NCI-H1694 (cell line): ENCODE measurements at regions not wholly inside any gene's neighbourhood (a gene's known extent, or its start where the extent isn't known, plus 50 kb on each side); places are given as distances from the start of the nearest gene placed in this dataset.

Source experiments
- DNase-seq: peaks from one replicate; lab custom pipeline; 2025; lab: John Stamatoyannopoulos, UW

GRCh38 chr14:84197704-84198103 lies 1332.2 kb upstream of the FLRT2 start:
- no peak for DNase-seq

- DNase-seq = no peak
Measured at GRCh38 chr14:84202486-84202885, 1327.5 kb upstream of the FLRT2 start.

DNA sequence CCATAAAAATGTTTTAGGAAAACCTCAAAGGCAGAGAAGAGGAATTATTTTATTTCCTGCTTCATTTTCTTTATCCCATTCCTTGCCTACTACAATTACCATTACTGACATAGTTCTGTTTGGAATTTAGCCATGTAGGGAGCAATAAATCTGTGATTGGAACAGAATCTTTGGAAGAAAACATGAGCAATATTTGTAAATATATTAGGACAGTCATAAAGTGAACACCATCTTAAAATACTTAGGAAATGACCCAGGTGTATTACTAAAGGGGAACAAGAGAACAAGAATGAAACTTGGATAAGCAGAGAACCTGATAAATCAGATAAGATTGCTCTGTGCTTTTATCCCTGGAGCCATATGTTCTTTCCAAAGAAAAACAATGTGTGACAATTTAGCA lies 1326.0 kb upstream of the FLRT2 start:
- no peak for DNase-seq

GRCh38 chr14:84208451-84208850 lies 1321.5 kb upstream of the FLRT2 start:
- DNase-seq = no peak

GRCh38 chr14:84209031-84209430 lies 1320.9 kb upstream of the FLRT2 start:
- no peak for DNase-seq

- no peak for DNase-seq
Measured at GRCh38 chr14:84217066-84217465, 1312.9 kb upstream of the FLRT2 start.

DNA sequence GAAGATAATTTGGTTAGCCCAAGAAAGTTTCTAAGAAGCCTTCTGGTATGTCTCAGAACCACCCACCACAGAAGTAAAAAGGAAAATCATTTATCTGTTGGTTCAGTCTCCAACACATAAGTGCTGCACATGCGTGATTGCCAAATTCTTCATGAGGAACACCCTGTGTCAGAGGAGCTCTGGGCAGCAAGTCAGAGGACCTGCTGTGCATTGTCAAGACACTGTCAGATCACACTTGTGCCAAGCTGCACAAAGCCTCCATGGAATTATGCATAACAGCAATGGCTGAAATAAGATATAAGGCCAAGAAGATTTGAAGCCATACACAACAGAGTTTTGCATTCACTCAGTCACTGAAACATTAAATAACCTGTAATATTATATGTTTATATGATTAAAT lies 1304.7 kb upstream of the FLRT2 start:
- no peak for DNase-seq

DNA sequence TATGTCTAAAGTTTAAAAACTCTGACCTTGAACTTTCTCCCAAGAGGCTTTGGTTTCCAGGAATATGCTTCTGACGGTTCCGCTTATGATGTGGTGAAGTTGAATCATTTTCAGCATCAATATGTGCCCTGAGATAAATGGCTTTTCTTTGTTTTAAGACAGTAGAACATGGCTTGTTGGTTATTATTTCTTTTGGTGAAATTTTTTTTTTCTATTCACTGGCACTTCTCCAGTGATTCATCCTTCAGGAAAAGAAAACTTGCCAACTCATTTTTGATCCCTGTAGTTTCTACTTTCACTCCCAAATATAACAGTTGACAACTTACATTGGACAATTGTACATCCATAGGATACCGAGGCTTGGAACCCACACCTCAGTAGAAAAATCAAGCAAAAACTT lies 1301.2 kb upstream of the FLRT2 start:
- no peak for DNase-seq

- no peak for DNase-seq
Measured at GRCh38 chr14:84234281-84234680, 1295.7 kb upstream of the FLRT2 start.

GRCh38 chr14:84236290-84236689 lies 1293.7 kb upstream of the FLRT2 start:
- no peak for DNase-seq

DNA sequence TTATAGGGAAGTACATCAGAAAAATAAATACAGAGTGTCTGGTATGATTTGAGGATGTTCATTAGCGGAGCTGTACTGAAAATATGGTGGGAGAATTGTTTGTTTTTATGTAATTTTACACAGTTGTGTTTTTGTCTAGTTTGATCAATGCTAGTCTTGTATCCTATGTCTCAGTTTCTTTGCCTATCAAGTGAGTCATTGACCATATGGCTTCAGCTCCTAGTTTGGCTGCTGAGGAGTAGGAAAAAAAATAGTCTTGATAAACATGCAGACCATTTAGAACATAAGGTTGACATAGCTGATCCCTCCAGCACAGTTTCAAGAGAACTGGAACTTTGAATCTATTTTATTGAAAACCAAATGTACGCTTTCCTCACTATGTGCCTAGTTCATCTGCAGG lies 1292.1 kb upstream of the FLRT2 start:
- DNase-seq = no peak

DNA sequence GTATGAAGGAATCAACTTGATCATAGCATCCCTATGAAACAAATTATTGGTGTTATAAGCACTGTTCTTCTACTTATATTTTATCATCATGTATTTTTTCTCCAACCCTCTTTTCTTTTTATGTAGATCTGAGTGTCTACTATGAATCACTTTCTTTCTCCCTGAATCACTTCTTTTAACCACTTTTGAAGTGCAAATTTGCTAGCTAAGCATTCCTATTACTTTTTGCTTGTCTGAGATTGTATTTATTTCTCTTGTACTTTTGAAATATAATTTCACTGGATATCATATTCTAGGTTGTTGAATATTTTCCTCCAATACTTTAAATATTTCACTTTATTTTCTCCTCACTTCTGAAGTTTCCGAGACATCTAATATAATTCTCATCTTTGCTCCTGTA lies 1282.3 kb upstream of the FLRT2 start:
- DNase-seq = no peak

- no peak for DNase-seq
Measured at GRCh38 chr14:84250893-84251292, 1279.1 kb upstream of the FLRT2 start.

GRCh38 chr14:84251411-84252115 lies 1278.4 kb upstream of the FLRT2 start:
- no peak for DNase-seq

- no peak for DNase-seq
Measured at GRCh38 chr14:84252706-84253105, 1277.2 kb upstream of the FLRT2 start.

DNA sequence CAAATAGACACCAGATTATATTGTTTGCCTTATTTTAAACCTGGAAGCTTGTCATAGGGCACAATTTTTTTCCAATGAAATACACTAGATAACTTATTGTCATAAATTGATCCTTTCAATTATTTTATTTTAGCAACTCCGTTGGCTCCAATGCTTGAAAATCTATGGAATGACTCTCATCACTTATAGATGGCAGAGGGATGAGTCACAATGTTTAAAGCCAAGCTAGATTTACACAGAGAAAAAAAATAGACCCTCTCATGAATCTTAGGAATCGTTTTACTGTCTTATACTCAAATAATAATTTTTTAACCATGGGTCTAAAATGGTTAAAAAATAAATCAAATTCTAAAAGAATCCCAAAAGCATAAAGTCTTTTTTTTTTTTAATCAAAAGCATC lies 1276.6 kb upstream of the FLRT2 start:
- no peak for DNase-seq

DNA sequence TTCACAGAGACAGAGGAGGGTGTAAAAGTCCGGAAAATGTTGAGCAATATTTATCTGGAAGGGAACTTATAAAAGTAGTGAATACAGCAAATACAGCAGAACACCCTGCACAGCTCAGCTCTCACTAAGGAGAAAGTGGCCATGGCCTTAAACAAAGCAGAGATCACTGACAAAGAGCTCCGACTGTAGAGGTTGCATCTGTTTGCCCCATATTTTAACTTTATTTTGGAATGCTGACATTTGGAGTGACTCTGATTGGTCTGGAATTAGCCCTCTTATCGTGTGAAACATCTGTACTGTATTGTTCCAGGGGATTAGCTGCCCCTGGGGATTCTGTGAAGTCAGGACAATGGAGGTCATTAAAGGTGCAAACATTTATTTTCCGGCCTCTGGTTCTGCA lies 1275.7 kb upstream of the FLRT2 start:
- DNase-seq = no peak

- DNase-seq = no peak
Measured at GRCh38 chr14:84262932-84263331, 1267.0 kb upstream of the FLRT2 start.

DNA sequence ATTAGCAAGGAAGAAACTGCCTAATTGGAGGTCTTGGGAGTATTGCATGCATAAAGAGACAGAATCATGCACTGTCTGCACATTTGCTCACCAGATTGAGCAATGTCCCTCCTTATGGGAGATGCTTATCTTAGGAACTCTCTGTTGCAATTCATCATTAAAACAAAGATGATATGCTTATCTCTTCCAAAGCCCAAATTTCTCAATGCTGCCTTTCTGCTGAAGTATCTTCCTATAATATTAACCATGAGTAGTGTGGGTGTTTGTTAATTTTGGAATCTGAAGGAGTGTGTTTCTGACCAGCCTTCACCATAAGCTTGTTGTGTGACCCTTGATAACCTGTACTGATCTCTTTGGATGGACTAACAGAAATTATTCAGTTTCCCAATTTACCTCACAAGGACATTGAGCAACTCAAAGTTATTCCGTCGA lies 1257.6 kb upstream of the FLRT2 start:
- DNase-seq = no peak

- DNase-seq = no peak
Measured at GRCh38 chr14:84273181-84273580, 1256.8 kb upstream of the FLRT2 start.

- DNase-seq = no peak
Measured at GRCh38 chr14:84282618-84283017, 1247.3 kb upstream of the FLRT2 start.

DNA sequence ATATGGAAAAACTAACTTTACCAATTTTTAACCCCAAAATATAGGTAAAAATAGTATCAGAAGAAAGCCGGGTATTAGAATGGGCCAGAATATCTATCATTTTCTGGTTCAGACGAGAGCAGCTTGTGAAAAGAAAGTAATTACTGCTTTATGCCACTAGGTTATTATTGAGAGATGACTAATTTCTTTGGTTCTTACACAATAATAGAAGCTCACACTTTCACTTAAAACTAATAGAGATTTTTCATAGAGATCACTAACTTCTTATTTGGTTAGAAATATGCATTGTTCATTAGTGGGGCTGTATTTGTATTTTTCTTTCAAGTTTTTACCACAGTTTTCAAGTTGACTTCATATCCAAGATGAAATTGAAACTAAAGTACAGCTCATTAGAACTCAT lies 1241.2 kb upstream of the FLRT2 start:
- DNase-seq = no peak

DNA sequence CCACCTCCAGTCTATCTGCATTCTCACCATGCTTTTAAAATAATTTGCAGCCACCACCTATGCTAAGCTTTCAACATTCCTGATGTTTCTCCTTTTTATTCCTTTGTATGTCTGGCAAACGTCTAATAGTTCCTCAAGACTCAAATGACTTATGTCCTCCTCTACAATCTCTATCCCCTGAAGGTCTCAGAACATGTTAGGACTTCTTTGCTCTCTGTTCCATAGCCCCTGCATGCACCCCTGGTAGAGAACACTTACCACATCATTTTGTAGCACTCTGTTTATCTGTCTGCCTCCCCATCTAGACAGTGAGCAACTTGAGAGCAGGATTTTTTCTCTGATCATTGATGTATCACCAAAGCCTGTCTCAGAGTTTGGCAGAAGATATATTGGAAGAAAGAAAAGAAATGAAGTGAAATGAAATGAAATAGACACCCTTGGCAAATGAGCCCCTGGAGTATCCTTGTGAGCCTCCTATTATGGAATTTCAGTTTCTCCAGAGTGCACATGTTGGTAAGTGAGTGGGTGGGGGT lies 1231.2 kb upstream of the FLRT2 start:
- DNase-seq = no peak

DNA sequence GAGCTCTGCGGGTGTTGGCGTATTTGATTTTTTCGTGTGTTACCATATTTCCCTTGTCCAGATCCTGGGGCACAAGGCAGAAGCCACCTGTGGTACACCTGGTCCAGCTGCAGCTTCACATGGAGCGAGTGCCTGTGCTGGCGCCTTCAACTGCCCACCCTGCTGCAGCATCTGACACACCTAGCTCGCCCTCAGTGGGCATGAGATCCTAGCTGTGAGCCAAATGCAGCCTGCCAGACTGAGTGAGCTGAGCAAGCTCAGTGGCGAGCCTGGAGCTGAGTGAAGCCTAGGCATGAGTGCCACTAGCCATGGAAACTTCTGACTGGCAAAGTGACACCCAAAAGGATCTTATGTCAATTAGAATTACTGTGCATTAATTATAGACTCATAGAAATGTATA lies 1226.8 kb upstream of the FLRT2 start:
- no peak for DNase-seq
